ENCODE measurements at regions not wholly inside any gene's neighbourhood (a gene's known extent, or its start where the extent isn't known, plus 50 kb on each side); places are given as distances from the start of the nearest gene placed in this dataset.
"Not testable (repeated sequence)": the region's sequence is repeated elsewhere in the genome, so short reads cannot be mapped to it uniquely, and the experiment has no call there.

- no peak for TF ChIP-seq CTCF (IDR thresholded peaks at IDR 0.05; ENCODE audit: extremely low read depth, insufficient read depth, missing control alignments)
- DNase-seq (ENCODE audit: low spot score), result no peak
- in situ Hi-C loops (cut with MboI; ENCODE audit: low pct_unique_long_range_greater_than_20kb, low sequenced_read_pairs, unreplicated experiment), result no loop called here
Measured at GRCh38 chr13:83453723-83454122, 428.6 kb downstream of the SLITRK1 start.

GRCh38 chr13:83453300-83453699 lies 429.0 kb downstream of the SLITRK1 start:
- DNase-seq (ENCODE audit: low spot score), result no peak
- TF ChIP-seq CTCF (IDR thresholded peaks at IDR 0.05; ENCODE audit: extremely low read depth, insufficient read depth, missing control alignments), result no peak
- in situ Hi-C loops (cut with MboI; ENCODE audit: low pct_unique_long_range_greater_than_20kb, low sequenced_read_pairs, unreplicated experiment), result no loop called here

GRCh38 chr13:83452292-83452950 lies 429.9 kb downstream of the SLITRK1 start:
- in situ Hi-C loops (cut with MboI; ENCODE audit: low pct_unique_long_range_greater_than_20kb, low sequenced_read_pairs, unreplicated experiment), result no loop called here
- no peak for TF ChIP-seq CTCF (IDR thresholded peaks at IDR 0.05; ENCODE audit: extremely low read depth, insufficient read depth, missing control alignments)
- no peak for DNase-seq (ENCODE audit: low spot score)

GRCh38 chr13:83450591-83450990 lies 431.7 kb downstream of the SLITRK1 start:
- TF ChIP-seq CTCF (IDR thresholded peaks at IDR 0.05; ENCODE audit: extremely low read depth, insufficient read depth, missing control alignments), result no peak
- in situ Hi-C loops (cut with MboI; ENCODE audit: low pct_unique_long_range_greater_than_20kb, low sequenced_read_pairs, unreplicated experiment), result no loop called here
- DNase-seq (ENCODE audit: low spot score), result no peak

GRCh38 chr13:83449668-83450395 lies 432.4 kb downstream of the SLITRK1 start:
- DNase-seq (ENCODE audit: low spot score), result no peak
- TF ChIP-seq CTCF (IDR thresholded peaks at IDR 0.05; ENCODE audit: extremely low read depth, insufficient read depth, missing control alignments), result no peak
- in situ Hi-C loops (cut with MboI; ENCODE audit: low pct_unique_long_range_greater_than_20kb, low sequenced_read_pairs, unreplicated experiment), result no loop called here

GRCh38 chr13:83440465-83440864 lies 441.8 kb downstream of the SLITRK1 start:
- no peak for DNase-seq (ENCODE audit: low spot score)
- in situ Hi-C loops (cut with MboI; ENCODE audit: low pct_unique_long_range_greater_than_20kb, low sequenced_read_pairs, unreplicated experiment), result no loop called here
- TF ChIP-seq CTCF (IDR thresholded peaks at IDR 0.05; ENCODE audit: extremely low read depth, insufficient read depth, missing control alignments), result no peak

- in situ Hi-C loops (cut with MboI; ENCODE audit: low pct_unique_long_range_greater_than_20kb, low sequenced_read_pairs, unreplicated experiment); DNase-seq (ENCODE audit: low spot score): not testable (repeated sequence)
Measured at GRCh38 chr13:83439464-83439863, 442.8 kb downstream of the SLITRK1 start.
